Brain microvascular endothelial cell (primary cell): ENCODE measurements at regions not wholly inside any gene's neighbourhood (a gene's known extent, or its start where the extent isn't known, plus 50 kb on each side); places are given as distances from the start of the nearest gene placed in this dataset.

Source experiments
- DNase-seq: peaks from one replicate; pipeline ENCODE4 v3.0.0-alpha.2; 2020
- H3K27ac ChIP-seq: fragments of 250-450 bp; sonication (Bioruptor Pico); 2 replicates; pipeline ENCODE4 v1.5.1; 2020; ENCODE audit warnings: mild to moderate bottlenecking, moderate library complexity
- H3K27me3 ChIP-seq: fragments of 250-450 bp; sonication (Bioruptor Pico); replicated peaks from 2 replicates; pipeline ENCODE4 v1.5.1; 2020; ENCODE audit warnings: mild to moderate bottlenecking
- H3K36me3 ChIP-seq: fragments of 250-450 bp; sonication (Bioruptor Pico); replicated peaks from 2 replicates; pipeline ENCODE4 v1.5.1; 2020; ENCODE audit warnings: mild to moderate bottlenecking
- H3K4me3 ChIP-seq: 2 replicates; pipeline ENCODE4 v1.5.1; 2011; ENCODE audit warnings: low read depth, mild to moderate bottlenecking, control low read depth, low read length, moderate library complexity
- CTCF ChIP-seq: IDR thresholded peaks from 2 replicates; pipeline ENCODE4 v1.5.1; 2011; ENCODE audit warnings: low read depth, mild to moderate bottlenecking, moderate library complexity, low read length, control low read depth, inconsistent platforms; ENCODE audit errors: missing control alignments
- in situ Hi-C: cut with HindIII; loops from 2 replicates; pipeline ENCODE4 v1.10.0; 2017; ENCODE audit warnings: low sequenced_read_pairs, low pct_ligation_motif_present

GRCh38 chr5:12335938-12336337 is 431.7 kb upstream of the CTNND2 start:
- Histone ChIP-seq H3K36me3 (no peaks in the 10 kb centered on the region), H3K27ac (no peak overlapping the region), H3K4me3 (no peak overlapping the region), H3K27me3 (no peaks in the 10 kb centered on the region)
- no peak for DNase-seq
- TF ChIP-seq CTCF, result no peak
- in situ Hi-C loops, result no loop called here

GRCh38 chr5:12332480-12332879 is 428.2 kb upstream of the CTNND2 start:
- Histone ChIP-seq H3K27me3 (no peaks in the 10 kb centered on the region), H3K36me3 (no peaks in the 10 kb centered on the region), H3K4me3 (no peak overlapping the region), H3K27ac (no peak overlapping the region)
- no peak for DNase-seq
- in situ Hi-C loops, result no loop called here
- no peak for TF ChIP-seq CTCF

GRCh38 chr5:12330993-12331588 is 426.8 kb upstream of the CTNND2 start:
- H3K36me3 ChIP-seq, result no peaks in the 10 kb centered on the region
- TF ChIP-seq CTCF, result no peak
- no peak overlapping the region for H3K4me3 ChIP-seq
- no peaks in the 10 kb centered on the region for H3K27me3 ChIP-seq
- DNase-seq, result no peak
- in situ Hi-C loops, result no loop called here
- H3K27ac ChIP-seq, result no peak overlapping the region

GRCh38 chr5:12330381-12330780 is 426.1 kb upstream of the CTNND2 start:
- Histone ChIP-seq H3K36me3 (no peaks in the 10 kb centered on the region), H3K27me3 (no peaks in the 10 kb centered on the region), H3K4me3 (no peak overlapping the region), H3K27ac (no peak overlapping the region)
- in situ Hi-C loops, result no loop called here
- DNase-seq, result no peak
- no peak for TF ChIP-seq CTCF

- no peak for DNase-seq
- H3K4me3 ChIP-seq, result no peak overlapping the region
- H3K27ac ChIP-seq, result no peak overlapping the region
- H3K27me3 ChIP-seq, result no peaks in the 10 kb centered on the region
- TF ChIP-seq CTCF, result no peak
- in situ Hi-C loops, result no loop called here
- H3K36me3 ChIP-seq, result no peaks in the 10 kb centered on the region
Observed at GRCh38 chr5:12323637-12324229, 419.5 kb upstream of the CTNND2 start.

- DNase-seq, result no peak
- no peak overlapping the region for H3K27ac ChIP-seq
- in situ Hi-C loops, result no loop called here
- TF ChIP-seq CTCF, result no peak
- H3K27me3 ChIP-seq, result no peaks in the 10 kb centered on the region
- H3K36me3 ChIP-seq, result no peaks in the 10 kb centered on the region
- no peak overlapping the region for H3K4me3 ChIP-seq
Observed at GRCh38 chr5:12322042-12322441, 417.8 kb upstream of the CTNND2 start.
